Naive thymus-derived CD4-positive, alpha-beta T cell (primary cell): ENCODE measurements at regions not wholly inside any gene's neighbourhood (a gene's known extent, or its start where the extent isn't known, plus 50 kb on each side); places are given as distances from the start of the nearest gene placed in this dataset.

Experiments used
- ATAC-seq: fragments of 150-1000 bp; cut with Tn5 transposase; 2 replicates; pipeline ENCODE4 v1.10.0; 2021; ENCODE audit warnings: mild to moderate bottlenecking, moderate library complexity
- CTCF ChIA-PET: fragments of 350-600 bp; sonication (Branson Sonifier 250); formaldehyde crosslinking; loops from one replicate; lab custom pipeline; 2021; ENCODE audit warnings: antibody characterized with exemption; lab: Charles Lee
- POLR2A ChIA-PET: fragments of 350-600 bp; sonication (Branson Sonifier 250); formaldehyde crosslinking; loops from one replicate; lab custom pipeline; 2021; ENCODE audit warnings: antibody characterized with exemption, inconsistent platforms; lab: Charles Lee
- DNase-seq, 9 donors: peaks; one replicate each; pipeline versions ENCODE4 v3.0.0 to v3.0.0-alpha.2; 2020 to 2022; ENCODE audit warnings: mixed read lengths in 1 of 9
- H3K27ac ChIP-seq: one replicate; pipeline ENCODE4 v1.7.0; 2013; ENCODE audit warnings: mild to moderate bottlenecking, low read depth, low read length, moderate library complexity
- H3K27me3 ChIP-seq, 2 donors: one replicate each; pipeline ENCODE4 v1.7.0; 2013; ENCODE audit warnings: low read length in 2 of 2, mild to moderate bottlenecking in 2 of 2, moderate library complexity in 2 of 2; ENCODE audit not compliant: control insufficient read depth in 2 of 2, insufficient read depth in 2 of 2
- H3K36me3 ChIP-seq, 3 experiments: 1 replicate in 2 of 3; 2 replicates in 1 of 3; pipeline ENCODE4 v1.7.0; 2013; ENCODE audit warnings: low read length in 3 of 3, mild to moderate bottlenecking in 3 of 3, moderate library complexity in 1 of 3; ENCODE audit not compliant: insufficient read depth in 3 of 3, control insufficient read depth in 2 of 3
- H3K4me1 ChIP-seq, 2 donors: one replicate each; pipeline ENCODE4 v1.7.0; 2013; ENCODE audit warnings: low read length in 2 of 2, mild to moderate bottlenecking in 2 of 2, moderate library complexity in 1 of 2; ENCODE audit not compliant: control insufficient read depth in 2 of 2, insufficient read depth in 2 of 2
- H3K4me3 ChIP-seq: 2 replicates; pipeline ENCODE4 v1.7.0; 2013; ENCODE audit warnings: mild to moderate bottlenecking, low read length
- H3K9me3 ChIP-seq, 3 experiments: 1 replicate in 2 of 3; 2 replicates in 1 of 3; pipeline ENCODE4 v1.7.0; 2013; ENCODE audit warnings: low read length in 3 of 3; ENCODE audit not compliant: control insufficient read depth in 2 of 3
- H3K27ac Mint-ChIP-seq, 9 donors: one replicate each; pipeline ENCODE4 v1.8.0; 2020 to 2022; ENCODE audit warnings: mixed read lengths in 9 of 9, mild to moderate bottlenecking in 8 of 9, moderate library complexity in 5 of 9, inconsistent platforms in 2 of 9
- H3K27me3 Mint-ChIP-seq, 5 donors: one replicate each; pipeline ENCODE4 v1.8.0; 2021 to 2022; ENCODE audit warnings: mixed read lengths in 5 of 5, mild to moderate bottlenecking in 1 of 5
- H3K36me3 Mint-ChIP-seq, 5 donors: one replicate each; pipeline ENCODE4 v1.8.0; 2020 to 2022; ENCODE audit warnings: mixed read lengths in 5 of 5, mild to moderate bottlenecking in 3 of 5, inconsistent platforms in 1 of 5
- H3K4me1 Mint-ChIP-seq, 7 donors: one replicate each; pipeline ENCODE4 v1.8.0; 2020 to 2022; ENCODE audit warnings: mixed read lengths in 7 of 7, mild to moderate bottlenecking in 3 of 7, inconsistent platforms in 1 of 7
- H3K4me3 Mint-ChIP-seq, 10 donors: one replicate each; pipeline ENCODE4 v1.8.0; 2020 to 2022; ENCODE audit warnings: mild to moderate bottlenecking in 10 of 10, mixed read lengths in 10 of 10, moderate library complexity in 6 of 10, inconsistent platforms in 2 of 10
- H3K9me3 Mint-ChIP-seq, 11 donors: one replicate each; pipeline ENCODE4 v1.8.0; 2020 to 2022; ENCODE audit warnings: mixed read lengths in 11 of 11, mild to moderate bottlenecking in 4 of 11, inconsistent platforms in 1 of 11, moderate library complexity in 1 of 11
- intact Hi-C, 2 donors: fragments of 100-400 bp; cut with micrococcal nuclease; formaldehyde crosslinking; loops; one replicate each; pipeline ENCODE4 v1.15.1; 2023

- H3K27ac ChIP-seq, result no peak overlapping the region
- DNase-seq (no peak), ATAC-seq (no peak)
- H3K4me3 Mint-ChIP-seq, result no peak overlapping the region
- CTCF ChIA-PET, result no interaction called here
- peaks cover 0 to 24% (median 6%) of the 10 kb centered on the region in 5 donors for H3K36me3 Mint-ChIP-seq
- intact Hi-C loops, result no loop called here
- no peak overlapping the region for H3K27ac Mint-ChIP-seq
- POLR2A ChIA-PET, result no interaction called here
- no peaks in the 10 kb centered on the region for H3K36me3 ChIP-seq
- H3K27me3 ChIP-seq, result no peaks in the 10 kb centered on the region
- peaks cover 0 to 14% (median 0%) of the 10 kb centered on the region in 3 experiments for H3K9me3 ChIP-seq
- peaks cover 0 to 18% (median 4%) of the 10 kb centered on the region in 5 donors for H3K27me3 Mint-ChIP-seq
- H3K9me3 Mint-ChIP-seq, result peaks cover 5 to 71% (median 31%) of the 10 kb centered on the region in 11 donors
- H3K4me1 ChIP-seq, result no peaks in the 10 kb centered on the region
- H3K4me3 ChIP-seq, result no peak overlapping the region
- H3K4me1 Mint-ChIP-seq, result no peaks in the 10 kb centered on the region
These were observed 51.7 kb upstream of the STPG2 start for GRCh38 chr4:98195005-98195404.

GRCh38 chr4:98193459-98194105 is 50.3 kb upstream of the STPG2 start:
- ChIA-PET POLR2A (no interaction called here), CTCF (no interaction called here)
- H3K27me3 Mint-ChIP-seq, result peaks cover 0 to 18% (median 6%) of the 10 kb centered on the region in 5 donors
- H3K36me3 Mint-ChIP-seq, result peaks cover 0 to 24% (median 6%) of the 10 kb centered on the region in 5 donors
- H3K4me1 Mint-ChIP-seq, result no peaks in the 10 kb centered on the region
- Histone ChIP-seq H3K4me1 (no peaks in the 10 kb centered on the region), H3K36me3 (no peaks in the 10 kb centered on the region), H3K4me3 (no peak overlapping the region), H3K27ac (no peak overlapping the region), H3K9me3 (peaks cover 0 to 14% (median 0%) of the 10 kb centered on the region in 3 experiments), H3K27me3 (no peaks in the 10 kb centered on the region)
- intact Hi-C loops, result no loop called here
- H3K27ac Mint-ChIP-seq, result no peak overlapping the region
- no peak for DNase-seq
- no peak for ATAC-seq
- peaks cover 5 to 68% (median 30%) of the 10 kb centered on the region in 11 donors for H3K9me3 Mint-ChIP-seq
- H3K4me3 Mint-ChIP-seq, result no peak overlapping the region
